Hepatocyte (in vitro differentiated cells): ENCODE measurements at regions not wholly inside any gene's neighbourhood (a gene's known extent, or its start where the extent isn't known, plus 50 kb on each side); places are given as distances from the start of the nearest gene placed in this dataset.

Source experiments
- DNase-seq: peaks from one replicate; pipeline ENCODE4 v3.0.0-alpha.2; 2016; ENCODE audit warnings: low spot score
- H2AFZ ChIP-seq: fragments of 200-600 bp; sonication (generic); 2 replicates; pipeline ENCODE4 v1.6.0; 2016; ENCODE audit warnings: antibody characterized with exemption, mild to moderate bottlenecking
- H3K27ac ChIP-seq: fragments of 200-600 bp; sonication (generic); 2 replicates; pipeline ENCODE4 v1.5.1; 2016; ENCODE audit warnings: mild to moderate bottlenecking
- H3K27me3 ChIP-seq: fragments of 200-600 bp; sonication (generic); 2 replicates; pipeline ENCODE4 v1.6.1; 2016
- H3K36me3 ChIP-seq: fragments of 200-600 bp; sonication (generic); replicated peaks from 2 replicates; pipeline ENCODE4 v1.5.1; 2016; ENCODE audit warnings: low read depth; ENCODE audit not compliant: insufficient read depth
- H3K4me1 ChIP-seq: fragments of 200-600 bp; sonication (generic); 2 replicates; pipeline ENCODE4 v1.5.1; 2016; ENCODE audit warnings: mild to moderate bottlenecking, moderate library complexity; ENCODE audit not compliant: insufficient read depth
- H3K4me2 ChIP-seq: fragments of 200-600 bp; sonication (generic); 2 replicates; pipeline ENCODE4 v1.6.0; 2016
- H3K4me3 ChIP-seq: fragments of 200-600 bp; sonication (generic); 2 replicates; pipeline ENCODE4 v1.5.1; 2016; ENCODE audit warnings: mild to moderate bottlenecking
- H3K79me2 ChIP-seq: fragments of 200-600 bp; sonication (generic); 2 replicates; pipeline ENCODE4 v1.6.0; 2017; ENCODE audit warnings: mild to moderate bottlenecking
- H3K9me2 ChIP-seq: fragments of 200-600 bp; sonication (generic); replicated peaks from 2 replicates; pipeline ENCODE4 v1.6.0; 2017; ENCODE audit warnings: mild to moderate bottlenecking; ENCODE audit not compliant: insufficient read depth
- H3K9me3 ChIP-seq: fragments of 200-600 bp; sonication (generic); 2 replicates; pipeline ENCODE4 v1.5.1; 2016; ENCODE audit warnings: low read depth, mild to moderate bottlenecking
- H4K20me1 ChIP-seq: fragments of 200-600 bp; sonication (generic); 2 replicates; pipeline ENCODE4 v1.6.0; 2016; ENCODE audit warnings: mild to moderate bottlenecking; ENCODE audit not compliant: insufficient read depth, poor library complexity, severe bottlenecking
- CTCF ChIP-seq: fragments of 200-600 bp; sonication (generic); IDR thresholded peaks from 2 replicates; pipeline ENCODE4 v1.5.1; 2016; ENCODE audit warnings: antibody characterized with exemption, mild to moderate bottlenecking; ENCODE audit not compliant: poor library complexity
- EZH2 ChIP-seq: fragments of 200-600 bp; sonication (generic); IDR thresholded peaks from 2 replicates; pipeline ENCODE4 v1.6.1; 2016; ENCODE audit warnings: antibody characterized with exemption, mild to moderate bottlenecking, borderline replicate concordance
- EZH2phosphoT487 ChIP-seq: fragments of 200-600 bp; sonication (generic); IDR thresholded peaks from one replicate; pipeline ENCODE4 v1.6.1; 2018; ENCODE audit warnings: antibody characterized with exemption, mild to moderate bottlenecking, low read depth, moderate library complexity; ENCODE audit not compliant: unreplicated experiment, severe bottlenecking
- WGBS: methylation state at CpG from one replicate; pipeline ENCODE4 v1.1.6; 2016; ENCODE audit warnings: low lambda C conversion rate; ENCODE audit errors: missing lambda C conversion rate; 5-methylcytosine and 5-hydroxymethylcytosine counted together

DNA sequence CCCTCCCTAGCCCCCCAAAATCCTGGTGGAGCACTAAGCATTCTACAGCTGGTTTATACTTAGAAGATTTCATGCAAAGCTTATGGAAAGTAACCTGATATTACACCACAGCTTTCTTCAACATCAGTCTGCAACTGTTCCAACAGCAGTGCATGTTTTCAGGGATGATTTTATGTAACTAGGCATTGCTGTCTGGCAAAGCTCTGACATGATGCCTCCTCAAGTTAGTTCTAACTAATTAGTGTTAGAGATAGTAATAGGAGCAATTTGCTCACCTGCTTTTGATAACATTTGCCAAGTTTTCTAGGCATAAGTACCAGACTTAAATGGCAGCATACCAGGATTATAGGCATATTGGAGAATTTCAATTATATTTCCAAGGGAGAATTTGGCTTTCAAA is 330.3 kb upstream of the SGO1 start:
- H3K36me3 ChIP-seq: no peaks in the 10 kb centered on the region
- H3K79me2 ChIP-seq: no peaks in the 10 kb centered on the region
- H2AFZ ChIP-seq: no peak overlapping the region
- H3K27me3 ChIP-seq: no peaks in the 10 kb centered on the region
- TF ChIP-seq EZH2phosphoT487: no peak
- TF ChIP-seq EZH2: no peak
- no peak for TF ChIP-seq CTCF
- H3K9me2 ChIP-seq: no peaks in the 10 kb centered on the region
- no peak overlapping the region for H3K4me2 ChIP-seq
- no peak overlapping the region for H3K4me3 ChIP-seq
- no peaks in the 10 kb centered on the region for H4K20me1 ChIP-seq
- DNase-seq: no peak
- no peaks in the 10 kb centered on the region for H3K9me3 ChIP-seq
- no peak overlapping the region for H3K27ac ChIP-seq
- H3K4me1 ChIP-seq: no peaks in the 10 kb centered on the region

DNA sequence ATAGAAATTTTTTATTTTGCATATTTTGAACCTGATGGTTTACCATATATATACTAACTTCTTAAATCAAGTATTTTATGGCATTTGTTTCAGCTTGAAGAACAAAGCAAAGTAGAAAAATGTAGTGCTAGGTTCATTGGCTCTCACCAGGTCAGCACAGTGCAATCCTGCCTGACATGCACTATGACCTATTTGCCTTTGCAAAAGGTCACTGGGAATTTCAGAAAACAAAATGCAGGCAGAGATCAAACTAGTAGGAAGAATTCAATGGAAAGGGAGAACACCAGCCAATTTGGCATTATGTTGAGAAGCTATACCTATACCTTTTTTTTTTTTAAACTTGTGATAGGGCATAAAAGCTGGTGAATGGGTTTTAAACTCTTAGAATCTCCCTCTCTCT is 329.8 kb upstream of the SGO1 start:
- Histone ChIP-seq H3K4me1 (no peaks in the 10 kb centered on the region), H3K4me3 (no peak overlapping the region), H4K20me1 (no peaks in the 10 kb centered on the region), H3K27me3 (no peaks in the 10 kb centered on the region), H3K27ac (no peak overlapping the region), H3K79me2 (no peaks in the 10 kb centered on the region), H3K9me2 (no peaks in the 10 kb centered on the region), H3K9me3 (no peaks in the 10 kb centered on the region), H3K36me3 (no peaks in the 10 kb centered on the region), H2AFZ (no peak overlapping the region), H3K4me2 (no peak overlapping the region)
- DNase-seq: no peak
- TF ChIP-seq EZH2phosphoT487 (no peak), EZH2 (no peak), CTCF (no peak)

DNA sequence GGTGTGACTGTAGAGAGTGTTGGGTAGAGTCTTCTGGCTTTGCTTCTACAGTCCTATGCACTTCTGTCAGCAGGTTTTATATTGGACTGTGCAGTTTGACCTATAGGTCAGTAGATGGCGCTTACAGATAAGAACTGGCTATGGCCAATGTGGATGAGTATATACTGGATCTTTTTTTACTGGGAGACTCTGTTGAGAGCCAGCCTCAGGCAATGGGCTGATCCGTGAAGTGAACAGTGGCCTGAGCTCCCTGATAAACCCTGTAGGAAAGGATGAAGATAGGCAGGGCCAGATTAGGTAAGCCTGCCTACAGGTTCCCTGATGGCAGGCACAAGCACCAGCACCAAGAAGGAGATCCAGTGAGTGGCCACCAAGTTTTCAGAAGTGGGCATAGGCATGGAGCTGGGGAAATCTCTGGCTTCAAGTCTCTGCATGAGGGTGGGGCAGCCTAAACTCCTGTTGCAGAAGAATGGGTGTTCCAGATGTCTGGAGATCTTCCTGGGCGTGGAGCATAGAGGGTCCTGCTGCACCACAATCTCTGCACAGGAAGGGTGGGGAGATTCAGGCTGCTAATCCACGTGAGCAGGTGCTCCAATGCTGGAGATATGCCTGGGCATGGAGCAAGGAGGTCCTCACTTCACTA is 326.0 kb upstream of the SGO1 start:
- H3K27ac ChIP-seq: no peak overlapping the region
- no peak overlapping the region for H2AFZ ChIP-seq
- no peak overlapping the region for H3K4me3 ChIP-seq
- H3K27me3 ChIP-seq: no peaks in the 10 kb centered on the region
- H3K4me2 ChIP-seq: no peak overlapping the region
- no peaks in the 10 kb centered on the region for H3K9me3 ChIP-seq
- TF ChIP-seq CTCF: peak; percentile 69
- no peak for TF ChIP-seq EZH2phosphoT487
- 52% methylated on average over 4 of the region's 4 CpGs for WGBS
- no peaks in the 10 kb centered on the region for H3K4me1 ChIP-seq
- H3K36me3 ChIP-seq: no peaks in the 10 kb centered on the region
- DNase-seq: peak; percentile 75
- H3K9me2 ChIP-seq: no peaks in the 10 kb centered on the region
- H3K79me2 ChIP-seq: no peaks in the 10 kb centered on the region
- H4K20me1 ChIP-seq: no peaks in the 10 kb centered on the region

DNA sequence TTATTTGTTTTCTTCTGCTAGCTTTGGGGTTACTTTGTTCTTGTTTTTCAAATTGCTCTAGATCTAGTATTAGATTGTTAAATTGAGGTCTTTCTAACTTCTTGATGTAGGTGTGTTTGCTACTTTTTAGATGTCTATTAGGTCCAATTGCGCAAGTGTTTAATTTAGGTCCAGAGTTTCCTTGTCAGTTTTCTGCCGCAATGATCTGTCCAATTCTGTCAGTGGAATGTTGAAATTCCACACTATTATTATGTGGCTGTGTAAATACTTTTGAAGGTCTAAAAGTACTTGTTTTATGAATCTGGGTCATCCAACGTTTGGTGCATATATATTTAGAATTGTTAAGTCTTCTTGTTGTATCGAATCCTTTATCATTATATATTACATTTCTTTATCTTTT is 324.4 kb upstream of the SGO1 start:
- no peaks in the 10 kb centered on the region for H3K9me3 ChIP-seq
- H3K4me3 ChIP-seq: no peak overlapping the region
- H4K20me1 ChIP-seq: no peaks in the 10 kb centered on the region
- WGBS: 52% methylated on average over 4 of the region's 4 CpGs
- H3K27ac ChIP-seq: no peak overlapping the region
- no peaks in the 10 kb centered on the region for H3K79me2 ChIP-seq
- H2AFZ ChIP-seq: no peak overlapping the region
- no peaks in the 10 kb centered on the region for H3K9me2 ChIP-seq
- no peaks in the 10 kb centered on the region for H3K4me1 ChIP-seq
- TF ChIP-seq CTCF (no peak), EZH2 (no peak), EZH2phosphoT487 (no peak)
- H3K36me3 ChIP-seq: no peaks in the 10 kb centered on the region
- H3K27me3 ChIP-seq: no peaks in the 10 kb centered on the region
- no peak for DNase-seq
- H3K4me2 ChIP-seq: no peak overlapping the region
